ENCODE measurements at regions not wholly inside any gene's neighbourhood (a gene's known extent, or its start where the extent isn't known, plus 50 kb on each side); places are given as distances from the start of the nearest gene placed in this dataset.

- BruUV-seq (replicated peaks), result no TSS peak
- dilution Hi-C loops (cut with MboI; ENCODE audit: extremely low pct_ligation_motif_present, low sequenced_read_pairs) (no loop called here), intact Hi-C loops (cut with micrococcal nuclease) (no loop called here)
- no peak overlapping the region for H2AFZ ChIP-seq (ENCODE audit: low read depth, low read length)
- no peaks in the 10 kb centered on the region for H3K79me2 ChIP-seq (ENCODE audit: control insufficient read depth, insufficient read depth, low read length)
- no peaks in the 10 kb centered on the region for H3K9me1 ChIP-seq (replicated peaks; ENCODE audit: control insufficient read depth, extremely low read depth, insufficient read depth, low read length)
- ChIA-PET CTCF (no interaction called here), POLR2A (no interaction called here)
- no peak overlapping the region for H3K4me3 ChIP-seq (replicated peaks in 1 of 3; ENCODE audit: insufficient read depth in 1 of 3, low read depth in 1 of 3, low read length in 3 of 3)
- no peaks in the 10 kb centered on the region for H3K4me1 ChIP-seq (ENCODE audit: control insufficient read depth, extremely low read depth, insufficient read depth, low read length)
- TF ChIP-seq, protein P1, sequence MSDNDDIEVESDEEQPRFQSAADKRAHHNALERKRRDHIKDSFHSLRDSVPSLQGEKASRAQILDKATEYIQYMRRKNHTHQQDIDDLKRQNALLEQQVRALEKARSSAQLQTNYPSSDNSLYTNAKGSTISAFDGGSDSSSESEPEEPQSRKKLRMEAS (IDR thresholded peaks at IDR 0.05; ENCODE audit: insufficient read depth, insufficient read length), result no peak
- TF ChIP-seq POLR2AphosphoS5 (IDR thresholded peaks at IDR 0.05; ENCODE audit: insufficient read depth, low read depth, low read length) (no peak), POLR2A (IDR thresholded peaks at IDR 0.05; ENCODE audit: low read depth, low read length) (no peak), FOS (IDR thresholded peaks at IDR 0.05; ENCODE audit: borderline replicate concordance, insufficient read depth, low read length) (no peak), MYC (IDR thresholded peaks at IDR 0.05; ENCODE audit: low read depth, low read length) (no peak), EZH2 (IDR thresholded peaks at IDR 0.05; ENCODE audit: borderline replicate concordance, low read depth, low read length, severe bottlenecking) (no peak), JUN (IDR thresholded peaks at IDR 0.05; ENCODE audit: borderline replicate concordance, insufficient read depth, insufficient read length, low read depth) (no peak), CTCF (IDR thresholded peaks at IDR 0.05; ENCODE audit: extremely low read depth in 1 of 2, insufficient read depth in 1 of 2, low read depth in 1 of 2, low read length in 2 of 2) (no peak), GATA2 (IDR thresholded peaks at IDR 0.05; ENCODE audit: insufficient read depth, insufficient read length, low read depth, low read length) (no peak)
- no peaks in the 10 kb centered on the region for H3K9me3 ChIP-seq (replicated peaks; ENCODE audit: control insufficient read depth, insufficient read depth, low read length)
- H4K20me1 ChIP-seq (replicated peaks; ENCODE audit: control insufficient read depth, extremely low read depth, insufficient read depth, low read length), result no peaks in the 10 kb centered on the region
- FAIRE-seq, result no peak
- H3K27ac ChIP-seq (ENCODE audit: insufficient read depth, low read depth, low read length), result no peak overlapping the region
- DNase-seq (ENCODE audit: low read depth, low spot score), result no peak
- no peak overlapping the region for H3K9ac ChIP-seq (replicated peaks; ENCODE audit: extremely low read depth, insufficient read depth, low read length)
- H3K4me2 ChIP-seq (ENCODE audit: insufficient read depth, low read length), result no peak overlapping the region
- no peaks in the 10 kb centered on the region for H3K27me3 ChIP-seq (ENCODE audit: control insufficient read depth in 2 of 2, insufficient read depth in 2 of 2, low read length in 2 of 2)
- no peaks in the 10 kb centered on the region for H3K36me3 ChIP-seq (ENCODE audit: control insufficient read depth in 2 of 2, extremely low read depth in 1 of 2, insufficient read depth in 2 of 2, low read length in 2 of 2)
Observed at GRCh38 chr2:235220331-235220730, 268.5 kb downstream of the SH3BP4 start.
